GM21367 (cell line): ENCODE measurements at regions not wholly inside any gene's neighbourhood (a gene's known extent, or its start where the extent isn't known, plus 50 kb on each side); places are given as distances from the start of the nearest gene placed in this dataset.
"Not testable (repeated sequence)": the region's sequence is repeated elsewhere in the genome, so short reads cannot be mapped to it uniquely, and the experiment has no call there.

ENCODE experiments used
- ATAC-seq: cut with Tn5 transposase; IDR thresholded peaks from one replicate; pipeline ENCODE4 v1.9.1; 2021; ENCODE audit not compliant: unreplicated experiment

DNA sequence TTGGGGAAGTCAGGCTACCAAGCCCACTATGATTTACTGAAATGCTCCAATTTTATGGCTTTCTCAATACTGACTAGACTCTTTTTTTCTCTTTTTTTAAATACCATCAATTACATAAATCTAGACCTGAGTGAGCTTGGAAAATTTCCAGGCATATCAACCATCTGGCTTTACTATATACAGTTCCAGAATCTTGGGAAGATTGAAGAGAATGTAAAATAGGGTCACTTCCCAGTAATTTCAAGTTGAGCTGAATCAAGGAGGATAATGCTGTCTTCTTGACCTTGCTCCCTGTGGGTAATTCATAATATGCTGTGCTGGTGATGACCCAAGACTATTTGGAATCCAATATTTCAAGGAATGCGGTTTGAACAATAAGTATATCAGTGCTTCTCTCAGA, 108.1 kb downstream of the MAP3K21 start:
- ATAC-seq = no peak

DNA sequence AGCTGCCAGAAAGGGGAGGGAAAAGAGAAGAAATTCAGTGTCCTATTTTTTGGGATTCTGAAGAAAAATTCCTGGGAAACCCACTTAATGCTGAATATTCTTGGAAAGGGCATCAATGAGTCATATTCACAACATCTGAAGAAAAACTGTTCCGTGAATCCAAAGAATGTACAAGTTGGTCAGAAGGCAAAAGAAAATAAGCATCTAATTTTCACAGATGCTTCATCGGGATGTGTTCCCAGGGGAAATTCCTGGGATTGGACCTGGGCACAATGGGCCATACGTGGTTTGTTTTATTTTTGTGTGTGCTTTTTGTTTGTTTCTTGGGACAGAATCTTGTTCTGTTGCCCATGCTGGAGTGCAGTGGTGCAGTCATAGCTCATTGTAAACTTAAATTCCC, 112.2 kb downstream of the MAP3K21 start:
- ATAC-seq = no peak

- no peak for ATAC-seq
Observed at GRCh38 chr1:233440951-233441401, 113.5 kb downstream of the MAP3K21 start.

DNA sequence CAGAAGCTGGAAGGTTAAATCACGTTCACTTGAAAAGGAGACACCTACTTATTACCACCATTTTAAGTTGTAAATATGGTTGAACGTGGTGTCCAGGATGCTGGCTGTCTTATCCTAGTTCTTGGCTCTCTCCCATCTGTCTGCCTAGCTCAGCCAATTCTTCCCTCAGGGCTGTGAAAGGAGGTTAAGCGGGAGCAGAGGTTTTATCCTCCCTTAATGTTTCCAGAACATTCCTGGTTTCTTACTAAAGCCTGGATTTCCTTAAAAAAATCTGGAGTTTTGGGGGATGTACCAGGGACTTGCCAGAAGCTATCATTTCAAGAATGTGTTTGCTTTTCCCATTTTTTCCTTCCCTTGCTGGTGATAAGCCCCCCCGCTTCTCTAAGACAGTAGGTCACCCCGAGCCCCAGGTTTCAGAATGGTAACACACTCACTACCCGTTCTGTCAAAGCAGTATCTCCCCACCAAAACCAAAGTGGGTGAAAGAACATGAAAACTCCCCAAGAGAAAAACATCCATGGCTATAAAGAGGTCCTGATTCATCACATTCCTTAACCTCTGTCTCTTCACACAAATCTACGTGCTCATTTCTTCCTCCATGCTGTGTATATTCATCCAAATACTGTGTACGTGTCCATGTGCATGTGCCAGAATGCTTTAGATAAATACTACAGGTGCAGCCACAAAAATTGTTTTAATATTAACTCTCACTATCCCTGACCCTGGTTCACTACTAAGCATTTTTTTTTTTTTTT, 114.7 kb downstream of the MAP3K21 start:
- ATAC-seq = no peak

GRCh38 chr1:233443040-233443760, 115.7 kb downstream of the MAP3K21 start:
- ATAC-seq = no peak

GRCh38 chr1:233444484-233444883, 117.0 kb downstream of the MAP3K21 start:
- no peak for ATAC-seq

DNA sequence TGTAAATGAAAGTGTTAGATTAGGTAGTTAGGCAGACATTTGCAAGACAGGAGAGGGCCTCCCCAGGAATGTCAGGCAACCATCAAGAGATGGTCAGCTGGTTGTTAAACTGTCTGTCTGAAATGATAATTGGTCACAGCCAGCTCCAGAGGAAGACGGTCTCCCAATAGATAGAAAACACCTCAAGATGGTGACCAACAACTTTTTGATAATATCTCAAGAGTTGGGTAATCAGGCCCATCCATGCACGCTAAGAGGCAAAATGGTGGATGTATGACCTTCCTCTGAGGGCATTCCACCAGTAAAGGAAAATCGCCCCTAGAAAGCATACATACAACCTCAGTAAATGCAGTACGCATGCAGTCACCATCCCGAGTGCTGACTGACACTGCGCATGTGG, 118.2 kb downstream of the MAP3K21 start:
- ATAC-seq = no peak

DNA sequence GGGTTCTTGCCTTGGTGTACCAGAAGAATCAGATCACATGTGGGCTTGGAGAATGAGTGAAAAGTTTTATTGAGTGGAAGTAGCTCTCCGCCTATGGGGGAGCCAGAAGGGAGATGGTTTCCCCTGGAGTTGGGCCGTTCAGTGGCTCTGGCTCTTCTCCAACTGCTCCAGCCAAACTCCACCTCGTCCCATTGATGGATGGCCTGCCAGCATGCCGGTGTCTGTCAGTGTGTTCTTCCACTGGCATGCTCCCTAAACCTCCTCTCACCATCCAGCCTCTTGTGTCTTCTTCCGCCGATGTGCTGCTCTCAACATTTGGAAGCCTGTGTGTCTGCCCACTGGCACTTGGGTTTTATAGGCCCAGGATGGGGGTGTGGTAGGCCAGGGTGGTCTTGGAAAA, 119.4 kb downstream of the MAP3K21 start:
- ATAC-seq = no peak

GRCh38 chr1:233448109-233448689, 120.7 kb downstream of the MAP3K21 start:
- no peak for ATAC-seq

DNA sequence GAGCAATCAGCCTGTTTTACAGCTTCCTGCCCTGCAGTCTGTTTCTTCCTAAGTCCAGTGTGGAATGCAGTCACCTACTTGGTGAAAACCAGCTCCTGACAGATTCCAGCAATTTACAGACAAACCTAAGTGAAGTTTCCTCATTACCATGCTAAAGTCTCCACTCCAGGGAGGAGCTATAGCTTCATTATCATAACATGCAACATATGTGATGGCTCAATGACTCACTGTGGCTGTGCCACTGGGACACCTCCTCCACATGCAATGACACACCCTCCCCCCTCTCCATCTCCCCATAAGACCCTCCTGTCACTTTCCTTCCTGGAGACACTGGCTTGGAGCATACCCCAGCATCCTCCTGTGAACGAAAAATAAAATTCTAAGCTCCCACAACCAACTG, 125.2 kb downstream of the MAP3K21 start:
- ATAC-seq = no peak

DNA sequence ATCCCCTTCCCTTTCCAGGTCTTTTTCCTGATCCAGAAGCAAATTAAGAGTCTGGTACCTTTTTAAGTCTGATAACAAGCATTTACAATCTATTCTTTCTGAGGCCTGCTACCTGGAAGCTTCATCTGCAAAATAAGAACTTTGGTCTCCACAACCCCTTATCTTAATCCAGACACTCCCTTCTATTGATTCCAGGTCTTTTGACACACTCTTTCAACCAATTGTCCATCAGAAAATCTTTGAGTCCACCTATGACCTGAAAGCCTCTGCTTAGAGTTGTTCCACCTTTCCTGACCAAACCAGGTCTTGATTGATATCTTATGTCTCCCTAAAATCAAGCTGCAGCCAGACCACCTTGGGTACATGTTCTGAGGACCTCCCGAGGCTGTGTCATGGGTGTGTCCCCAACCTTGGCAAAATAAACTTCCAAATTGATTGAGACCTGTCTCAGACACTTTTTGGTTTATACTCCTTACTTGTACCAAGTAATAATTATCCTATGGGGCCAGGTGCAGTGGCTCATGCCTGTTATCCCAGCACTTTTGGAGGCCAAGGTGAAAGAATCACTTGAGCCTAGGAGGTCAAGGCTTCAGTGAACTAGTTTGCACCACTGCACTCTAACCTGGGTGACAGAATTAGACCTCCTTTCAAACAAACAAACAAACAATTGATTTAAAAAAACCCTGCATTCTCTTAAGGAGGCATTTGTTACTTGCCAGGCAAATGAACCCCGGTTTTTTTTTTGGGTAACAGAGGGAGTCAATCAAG, 126.1 kb downstream of the MAP3K21 start:
- no peak for ATAC-seq

DNA sequence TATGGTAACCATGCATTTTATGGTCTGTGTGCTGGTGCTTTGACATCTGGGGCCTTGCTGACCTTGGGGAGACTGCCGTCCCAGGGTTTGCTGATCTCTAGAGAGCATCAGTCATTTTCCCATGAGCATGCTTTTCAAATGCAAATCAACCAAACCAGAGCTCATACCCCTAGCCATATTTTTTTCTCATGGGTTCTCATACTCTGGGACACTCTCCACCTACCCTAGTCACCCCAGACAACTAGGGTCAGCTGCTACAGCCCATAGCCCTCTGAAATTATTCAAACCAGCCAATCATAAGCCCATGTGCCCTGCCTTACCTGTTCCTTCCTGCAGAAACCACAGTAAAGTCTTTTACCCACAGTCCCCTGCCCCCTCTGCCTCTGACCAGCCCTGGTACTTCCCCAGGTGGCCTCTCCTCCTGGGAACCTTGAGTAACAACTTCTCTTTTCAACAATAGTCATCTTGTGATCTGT, 132.0 kb downstream of the MAP3K21 start:
- peak; percentile 67 for ATAC-seq

- peak; percentile 2 for ATAC-seq
Observed at GRCh38 chr1:233459968-233460367, 132.4 kb downstream of the MAP3K21 start.

GRCh38 chr1:233460692-233461091, 133.2 kb downstream of the MAP3K21 start:
- ATAC-seq = no peak

DNA sequence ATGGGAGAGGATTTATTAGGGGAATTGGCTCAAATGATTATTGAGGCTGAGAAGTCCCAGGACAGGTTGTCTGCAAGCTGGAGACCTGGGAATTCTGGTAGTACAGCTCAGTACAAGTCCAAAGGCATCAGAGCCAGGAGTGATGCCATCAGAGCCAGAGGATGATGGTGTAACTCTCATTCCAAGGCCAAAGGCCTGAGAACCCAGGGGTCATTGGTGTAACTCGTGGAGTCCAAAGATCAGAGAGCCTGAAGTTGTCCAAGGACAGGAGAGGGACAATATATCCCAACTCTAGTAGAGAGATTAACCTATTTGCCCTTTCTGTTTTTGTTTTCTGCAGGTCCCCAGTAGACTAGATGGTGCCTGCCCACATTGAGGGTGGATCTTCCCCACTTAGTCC, 134.3 kb downstream of the MAP3K21 start:
- ATAC-seq = no peak

GRCh38 chr1:233463333-233463732, 135.8 kb downstream of the MAP3K21 start:
- no peak for ATAC-seq

GRCh38 chr1:233465745-233466343, 138.3 kb downstream of the MAP3K21 start:
- no peak for ATAC-seq

DNA sequence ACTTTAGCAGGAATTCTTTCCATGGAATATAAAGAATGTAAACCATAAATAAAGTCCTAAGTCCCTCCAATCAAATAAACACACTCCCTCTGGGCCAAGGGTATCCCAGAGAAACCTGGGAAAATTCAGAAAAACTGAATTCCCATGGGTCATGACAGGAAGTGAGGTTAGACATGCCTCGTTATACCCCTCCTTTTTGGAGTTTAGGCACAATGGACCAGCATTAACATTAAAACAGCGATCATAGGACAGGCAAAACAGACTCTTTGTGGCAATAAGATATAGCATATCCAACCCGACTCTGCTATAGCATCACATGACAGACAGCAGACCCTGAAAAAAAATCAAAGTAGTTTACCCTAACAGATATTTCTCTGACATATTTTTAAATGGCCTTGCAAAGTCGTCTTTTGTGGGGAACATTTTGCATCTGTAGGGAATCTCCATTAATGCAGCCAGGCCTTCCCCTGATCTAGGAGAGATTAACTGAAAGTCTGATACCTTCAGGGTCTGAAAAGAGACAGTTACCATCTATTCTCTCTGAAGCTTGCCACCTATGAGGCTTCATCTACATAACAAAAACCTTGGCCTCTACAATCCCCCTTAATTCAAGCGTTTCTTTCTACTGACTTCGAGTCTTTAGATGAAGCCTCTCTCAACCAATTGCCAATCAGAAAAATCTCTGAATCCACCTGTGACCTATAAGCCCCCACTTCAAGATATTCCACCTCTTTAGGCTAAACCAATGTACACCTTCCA, 143.0 kb upstream of the KCNK1 start:
- no peak for ATAC-seq

GRCh38 chr1:233471851-233472250, 142.1 kb upstream of the KCNK1 start:
- ATAC-seq = not testable (repeated sequence)

GRCh38 chr1:233472796-233473195, 141.1 kb upstream of the KCNK1 start:
- ATAC-seq = not testable (repeated sequence)
